Hematopoietic multipotent progenitor cell treated with erythropoietin and hydrocortisone succinate and interleukin-3 and kit ligand, for 8 days (in vitro differentiated cells): ENCODE measurements at regions not wholly inside any gene's neighbourhood (a gene's known extent, or its start where the extent isn't known, plus 50 kb on each side); places are given as distances from the start of the nearest gene placed in this dataset.
"Not testable (repeated sequence)": the region's sequence is repeated elsewhere in the genome, so short reads cannot be mapped to it uniquely, and the experiment has no call there.

ENCODE experiments used
- DNase-seq: peaks from one replicate; pipeline ENCODE4 v3.0.0-alpha.2; 2015

DNA sequence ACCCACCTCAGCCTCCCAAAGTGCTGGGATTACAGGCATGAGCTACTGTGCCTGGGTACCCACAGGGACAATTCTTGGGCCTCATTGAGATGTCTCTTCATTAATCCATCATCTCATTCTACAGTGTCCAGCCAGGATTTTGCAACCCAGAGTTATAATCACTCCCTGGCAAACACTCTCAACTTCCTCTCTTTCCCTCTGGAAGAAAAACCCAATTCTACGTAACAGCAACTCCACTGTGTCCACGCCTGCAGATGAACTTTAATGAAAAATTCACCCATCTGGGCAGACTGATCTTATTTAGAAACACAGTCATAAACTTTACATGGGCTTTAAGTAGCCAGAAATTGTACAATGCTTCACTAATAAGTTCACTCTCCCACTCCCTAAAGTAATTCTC lies 90.1 kb upstream of the ABCC4 start:
- DNase-seq: no peak

DNA sequence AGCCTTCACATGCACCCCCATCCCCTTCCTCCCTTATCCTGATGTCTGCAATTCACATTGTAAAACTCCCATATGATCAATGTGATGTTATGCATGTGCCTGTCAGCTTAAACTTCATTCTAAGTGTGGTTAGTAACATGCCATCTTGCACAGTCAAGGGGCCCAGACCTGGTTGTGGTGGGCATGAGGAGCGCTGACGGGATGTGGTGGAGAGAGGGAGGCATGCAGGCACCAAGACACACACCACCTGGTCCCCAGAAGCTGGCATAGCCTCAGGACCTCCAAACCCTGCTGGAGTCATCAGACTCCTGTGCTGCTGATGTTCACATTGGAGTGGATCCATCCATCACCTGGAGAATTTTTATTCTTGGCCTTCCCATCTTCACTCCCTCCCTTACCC lies 90.5 kb upstream of the ABCC4 start:
- no peak for DNase-seq

GRCh38 chr13:95392597-95392996 lies 91.3 kb upstream of the ABCC4 start:
- no peak for DNase-seq

GRCh38 chr13:95403349-95404140 lies 102.3 kb upstream of the ABCC4 start:
- peak; percentile 12 for DNase-seq

DNA sequence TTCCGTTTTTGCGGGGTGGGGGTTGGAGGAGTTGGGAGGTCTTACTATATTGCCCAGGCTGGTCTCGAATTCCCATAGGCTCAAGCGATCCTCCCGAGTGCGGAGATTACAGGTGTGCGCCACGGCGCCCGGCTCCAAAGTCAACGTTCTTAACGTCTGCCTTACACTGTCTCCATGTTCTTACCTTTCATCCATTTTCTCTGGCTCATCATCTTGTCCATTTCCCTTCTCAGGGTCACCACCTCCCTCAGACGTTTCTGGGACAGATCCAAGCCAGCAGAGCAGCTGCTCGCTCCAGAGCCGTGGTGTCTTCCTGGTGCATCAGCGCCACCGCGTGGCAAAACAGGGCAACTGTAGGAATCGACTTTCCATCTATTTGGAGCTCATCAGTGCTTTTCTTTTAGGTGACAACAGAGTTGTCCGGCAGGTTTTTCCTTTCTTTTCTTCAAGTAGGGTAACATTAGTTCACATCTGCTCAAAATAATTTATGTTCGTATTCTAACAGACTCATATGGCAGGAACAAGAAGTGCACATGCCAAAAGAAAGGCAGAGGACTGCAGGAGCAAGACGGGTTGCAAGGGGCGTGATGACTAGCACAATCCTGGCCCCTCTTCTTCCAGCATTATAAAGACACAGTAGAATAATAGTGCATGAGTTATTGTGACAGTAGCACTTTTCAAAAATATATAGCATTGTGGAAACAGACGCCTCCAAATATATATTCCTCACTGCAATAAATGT lies 103.1 kb upstream of the ABCC4 start:
- DNase-seq: peak; percentile 88

GRCh38 chr13:95406176-95406575 lies 104.9 kb upstream of the ABCC4 start:
- no peak for DNase-seq

DNA sequence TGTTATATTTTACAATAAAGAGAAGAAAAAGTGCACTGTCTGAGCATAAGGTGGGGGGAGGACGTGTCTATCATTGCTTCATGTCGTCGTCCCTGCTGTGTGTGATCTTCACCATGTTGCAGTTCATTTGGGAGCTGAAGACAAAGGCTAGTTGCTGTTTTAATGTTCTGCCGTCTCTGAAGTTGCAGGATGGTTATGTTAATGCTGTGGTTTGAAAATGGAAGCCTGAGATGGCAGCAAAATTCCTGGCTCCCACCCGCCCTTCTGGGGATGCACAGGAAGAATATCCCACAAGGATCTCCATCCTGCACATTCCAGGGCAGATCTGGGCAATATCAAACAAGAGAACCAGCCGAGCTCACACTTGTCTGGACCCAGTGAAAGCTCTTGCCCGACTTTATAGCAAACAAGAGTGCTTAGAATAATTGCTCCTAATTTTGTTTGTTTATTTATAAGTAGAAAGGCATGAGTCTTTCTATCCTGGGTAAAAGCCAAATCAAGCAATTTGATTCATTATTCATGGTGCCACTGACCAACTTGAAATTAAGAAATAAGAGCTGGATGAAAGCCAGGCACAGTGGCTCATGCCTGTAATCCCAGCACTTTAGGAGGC lies 110.3 kb upstream of the ABCC4 start:
- DNase-seq: no peak

DNA sequence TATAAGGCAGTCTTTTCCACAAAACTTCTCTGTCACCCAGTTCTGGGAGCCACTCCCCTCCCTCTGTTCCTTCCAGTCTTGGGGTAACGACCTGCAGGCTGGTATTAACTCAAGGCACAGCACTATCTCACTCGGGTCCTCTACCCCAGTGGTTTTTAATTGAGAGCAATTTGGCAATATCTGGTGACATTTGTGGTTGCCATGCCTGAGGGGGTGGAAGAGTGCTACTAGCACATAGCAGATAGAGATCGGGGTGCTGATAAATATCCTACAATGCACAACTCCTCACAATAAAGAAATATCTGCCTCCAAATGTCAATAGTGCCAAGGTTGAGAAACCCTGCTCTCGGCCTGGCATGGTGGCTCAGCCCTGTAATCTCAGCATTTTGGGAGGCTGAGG lies 117.7 kb upstream of the ABCC4 start:
- peak; percentile 27 for DNase-seq

- no peak for DNase-seq
These were observed 119.2 kb upstream of the ABCC4 start for GRCh38 chr13:95420501-95420900.

- DNase-seq: no peak
These were observed 125.4 kb upstream of the ABCC4 start for GRCh38 chr13:95426631-95427030.

GRCh38 chr13:95430525-95430924 lies 122.0 kb upstream of the CLDN10 start:
- DNase-seq: not testable (repeated sequence)

- DNase-seq: no peak
These were observed 120.4 kb upstream of the CLDN10 start for GRCh38 chr13:95432141-95432540.

GRCh38 chr13:95433537-95433936 lies 119.0 kb upstream of the CLDN10 start:
- no peak for DNase-seq

GRCh38 chr13:95434111-95434510 lies 118.4 kb upstream of the CLDN10 start:
- no peak for DNase-seq

GRCh38 chr13:95437561-95437960 lies 115.0 kb upstream of the CLDN10 start:
- no peak for DNase-seq

DNA sequence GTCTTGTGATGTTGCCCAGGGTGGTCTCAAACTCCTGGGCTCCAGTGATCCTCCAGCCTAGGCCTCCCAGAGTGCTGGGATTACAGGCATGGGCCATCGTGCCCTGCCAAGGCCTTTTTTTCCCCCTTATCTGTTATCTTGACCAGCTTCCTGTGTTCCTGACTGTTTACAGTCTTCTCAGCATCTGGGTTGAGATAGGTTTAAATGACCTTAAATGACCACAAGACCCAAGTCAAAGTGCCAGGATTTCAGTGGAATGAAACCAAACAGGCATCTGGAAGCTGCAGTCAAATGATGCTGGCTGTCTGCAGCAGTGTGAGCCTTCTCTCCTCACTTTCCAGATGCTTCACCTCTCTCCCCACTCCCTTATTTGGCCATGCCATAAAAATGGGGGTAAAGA lies 114.2 kb upstream of the CLDN10 start:
- peak; percentile 61 for DNase-seq

DNA sequence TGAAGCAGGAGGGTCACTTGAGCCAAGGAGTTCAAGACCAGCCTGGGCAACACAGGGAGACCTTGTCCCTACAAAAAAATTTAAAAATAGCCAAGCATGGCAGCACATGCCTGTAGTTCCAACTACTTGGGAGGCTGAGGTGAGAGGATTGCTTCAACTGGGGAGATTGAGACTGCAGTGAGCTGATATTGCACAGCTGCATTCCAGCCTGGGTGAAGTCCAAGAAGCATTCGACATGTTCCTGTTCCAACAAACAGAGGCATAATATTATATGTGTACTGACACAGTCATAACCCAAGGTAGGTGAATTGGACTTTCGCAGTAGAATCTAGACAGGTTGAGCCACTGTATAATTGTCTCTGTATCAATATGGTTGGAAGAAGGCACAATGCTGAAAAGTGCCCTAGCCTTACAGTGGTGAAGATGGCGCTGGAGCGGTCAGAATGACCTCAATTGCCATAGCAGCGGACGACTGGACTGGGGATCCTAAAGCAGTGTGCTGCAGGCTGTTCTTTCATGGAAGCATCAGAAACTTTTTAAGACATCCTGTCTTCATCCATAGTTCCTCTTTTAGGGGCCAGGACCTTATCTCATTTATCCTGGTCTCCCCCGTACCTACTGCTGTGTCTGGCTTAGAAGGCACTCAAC lies 112.0 kb upstream of the CLDN10 start:
- no peak for DNase-seq

DNA sequence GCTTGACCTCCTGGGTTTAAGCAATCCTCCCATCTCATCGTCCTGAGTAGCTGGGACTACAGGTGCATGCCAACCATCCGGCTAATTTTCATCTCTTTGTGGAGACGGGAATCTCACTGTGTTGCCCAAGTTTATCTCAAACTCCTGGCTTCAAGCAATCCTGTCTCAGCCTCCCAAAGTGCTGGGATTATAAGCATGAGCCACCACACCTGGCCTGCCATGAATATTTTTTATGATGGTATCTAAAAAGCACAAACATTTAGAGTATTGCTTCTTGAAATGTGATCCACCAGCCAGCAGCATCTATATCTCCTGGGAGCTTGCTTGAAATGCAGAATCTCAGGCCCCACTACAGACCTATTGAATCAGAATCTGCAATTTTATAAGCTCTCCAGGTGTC lies 111.2 kb upstream of the CLDN10 start:
- DNase-seq: no peak

GRCh38 chr13:95444006-95444730 lies 108.4 kb upstream of the CLDN10 start:
- no peak for DNase-seq

- DNase-seq: no peak
These were observed 107.4 kb upstream of the CLDN10 start for GRCh38 chr13:95445131-95445530.

- DNase-seq: no peak
These were observed 104.7 kb upstream of the CLDN10 start for GRCh38 chr13:95447814-95448213.

DNA sequence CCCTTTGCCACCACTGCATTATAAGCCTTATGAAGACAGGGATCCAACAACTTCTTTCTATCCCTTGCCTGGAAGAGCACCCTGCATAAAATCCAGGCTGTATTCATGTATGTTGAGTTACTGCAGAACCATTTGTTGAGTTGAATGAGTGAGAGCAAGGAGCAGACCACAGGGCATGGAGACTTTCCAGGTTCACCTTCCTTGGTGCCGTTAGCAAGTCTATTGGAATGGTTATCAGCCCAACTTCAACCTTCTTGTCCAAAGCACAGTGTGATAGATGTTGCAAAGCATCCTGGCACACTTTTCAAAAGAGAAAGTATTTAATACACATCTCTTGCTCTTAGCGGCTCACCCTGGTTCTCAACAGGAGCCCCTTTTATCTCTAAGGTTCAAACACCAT lies 100.9 kb upstream of the CLDN10 start:
- DNase-seq: no peak

GRCh38 chr13:95452375-95452774 lies 100.1 kb upstream of the CLDN10 start:
- no peak for DNase-seq
